ENCODE measurements at regions not wholly inside any gene's neighbourhood (a gene's known extent, or its start where the extent isn't known, plus 50 kb on each side); places are given as distances from the start of the nearest gene placed in this dataset.

GRCh38 chr18:60996822-60997221 is 336.4 kb upstream of the CDH20 start:
- Mint-ChIP-seq H3K27ac (no peak overlapping the region), H3K27me3 (no peaks in the 10 kb centered on the region), H3K36me3 (ENCODE audit: low read depth) (no peaks in the 10 kb centered on the region), H3K9me3 (peaks cover 14% of the 10 kb centered on the region), H3K4me1 (no peaks in the 10 kb centered on the region), H3K4me3 (no peak overlapping the region)
- no peak for ATAC-seq (replicated peaks)

- ATAC-seq (replicated peaks), result no peak
Measured at GRCh38 chr18:61001138-61001537, 332.1 kb upstream of the CDH20 start.

GRCh38 chr18:61006687-61007224 is 326.5 kb upstream of the CDH20 start:
- Mint-ChIP-seq H3K4me3 (no peak overlapping the region), H3K36me3 (ENCODE audit: low read depth) (no peaks in the 10 kb centered on the region), H3K9me3 (peaks cover 9% of the 10 kb centered on the region), H3K27ac (no peak overlapping the region), H3K4me1 (no peaks in the 10 kb centered on the region), H3K27me3 (no peaks in the 10 kb centered on the region)
- no peak for ATAC-seq (replicated peaks)

More at GRCh38 chr18:61001138-61001537, 332.1 kb upstream of the CDH20 start:
- H3K27me3 Mint-ChIP-seq, result no peaks in the 10 kb centered on the region
- no peaks in the 10 kb centered on the region for H3K4me1 Mint-ChIP-seq
- H3K4me3 Mint-ChIP-seq, result no peak overlapping the region
- no peak overlapping the region for H3K27ac Mint-ChIP-seq
- peaks cover 17% of the 10 kb centered on the region for H3K9me3 Mint-ChIP-seq
- H3K36me3 Mint-ChIP-seq (ENCODE audit: low read depth), result no peaks in the 10 kb centered on the region

- no peak overlapping the region for H3K27ac Mint-ChIP-seq
- no peak for ATAC-seq (replicated peaks)
- H3K9me3 Mint-ChIP-seq, result peaks cover 12% of the 10 kb centered on the region
- no peaks in the 10 kb centered on the region for H3K36me3 Mint-ChIP-seq (ENCODE audit: low read depth)
- H3K4me3 Mint-ChIP-seq, result no peak overlapping the region
- no peaks in the 10 kb centered on the region for H3K4me1 Mint-ChIP-seq
- no peaks in the 10 kb centered on the region for H3K27me3 Mint-ChIP-seq
Measured at GRCh38 chr18:61019338-61020301, 313.6 kb upstream of the CDH20 start.

GRCh38 chr18:61025596-61025995 is 307.6 kb upstream of the CDH20 start:
- no peaks in the 10 kb centered on the region for H3K36me3 Mint-ChIP-seq (ENCODE audit: low read depth)
- H3K27ac Mint-ChIP-seq, result no peak overlapping the region
- no peaks in the 10 kb centered on the region for H3K4me1 Mint-ChIP-seq
- H3K9me3 Mint-ChIP-seq, result peaks cover 18% of the 10 kb centered on the region
- no peaks in the 10 kb centered on the region for H3K27me3 Mint-ChIP-seq
- no peak overlapping the region for H3K4me3 Mint-ChIP-seq
- no peak for ATAC-seq (replicated peaks)

GRCh38 chr18:61031626-61032025 is 301.6 kb upstream of the CDH20 start:
- H3K4me3 Mint-ChIP-seq, result no peak overlapping the region
- no peaks in the 10 kb centered on the region for H3K27me3 Mint-ChIP-seq
- H3K27ac Mint-ChIP-seq, result no peak overlapping the region
- no peaks in the 10 kb centered on the region for H3K4me1 Mint-ChIP-seq
- no peak for ATAC-seq (replicated peaks)
- H3K36me3 Mint-ChIP-seq (ENCODE audit: low read depth), result no peaks in the 10 kb centered on the region
- peaks cover 12% of the 10 kb centered on the region for H3K9me3 Mint-ChIP-seq

GRCh38 chr18:61034580-61034979 is 298.6 kb upstream of the CDH20 start:
- no peak overlapping the region for H3K4me3 Mint-ChIP-seq
- no peak for ATAC-seq (replicated peaks)
- no peak overlapping the region for H3K27ac Mint-ChIP-seq
- peaks cover 7% of the 10 kb centered on the region for H3K9me3 Mint-ChIP-seq
- no peaks in the 10 kb centered on the region for H3K27me3 Mint-ChIP-seq
- H3K36me3 Mint-ChIP-seq (ENCODE audit: low read depth), result no peaks in the 10 kb centered on the region
- H3K4me1 Mint-ChIP-seq, result no peaks in the 10 kb centered on the region

DNA sequence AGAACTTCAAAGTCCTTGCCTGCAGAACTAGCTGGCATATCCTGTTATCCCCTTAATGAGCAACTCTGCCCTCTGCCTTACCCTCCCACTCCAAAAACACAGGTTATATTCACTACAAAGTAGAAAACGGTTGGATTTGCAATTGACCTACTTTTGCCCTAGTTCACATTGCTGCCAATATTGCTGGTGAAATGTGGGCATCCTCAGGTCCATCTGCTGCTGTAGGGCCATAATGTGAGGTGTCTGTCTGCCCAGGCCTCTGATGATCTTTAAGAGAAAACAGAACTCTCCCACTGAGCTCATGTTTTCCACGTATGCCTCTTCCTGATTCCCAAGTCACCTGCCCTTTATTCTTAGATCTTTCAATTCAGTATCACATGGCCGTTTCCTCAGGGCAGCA is 294.0 kb upstream of the CDH20 start:
- ATAC-seq (replicated peaks), result no peak
- H3K4me3 Mint-ChIP-seq, result no peak overlapping the region
- no peaks in the 10 kb centered on the region for H3K4me1 Mint-ChIP-seq
- H3K27ac Mint-ChIP-seq, result no peak overlapping the region
- H3K36me3 Mint-ChIP-seq (ENCODE audit: low read depth), result no peaks in the 10 kb centered on the region
- H3K9me3 Mint-ChIP-seq, result peaks cover 1% of the 10 kb centered on the region
- H3K27me3 Mint-ChIP-seq, result no peaks in the 10 kb centered on the region

- no peaks in the 10 kb centered on the region for H3K36me3 Mint-ChIP-seq (ENCODE audit: low read depth)
- no peak overlapping the region for H3K27ac Mint-ChIP-seq
- H3K27me3 Mint-ChIP-seq, result no peaks in the 10 kb centered on the region
- no peak for ATAC-seq (replicated peaks)
- H3K4me3 Mint-ChIP-seq, result no peak overlapping the region
- H3K4me1 Mint-ChIP-seq, result no peaks in the 10 kb centered on the region
- H3K9me3 Mint-ChIP-seq, result peaks cover 9% of the 10 kb centered on the region
Measured at GRCh38 chr18:61047794-61048193, 285.4 kb upstream of the CDH20 start.

- Mint-ChIP-seq H3K4me3 (no peak overlapping the region), H3K27ac (no peak overlapping the region), H3K36me3 (ENCODE audit: low read depth) (no peaks in the 10 kb centered on the region), H3K9me3 (peaks cover 5% of the 10 kb centered on the region), H3K4me1 (no peaks in the 10 kb centered on the region), H3K27me3 (no peaks in the 10 kb centered on the region)
- ATAC-seq (replicated peaks), result no peak
Measured at GRCh38 chr18:61057443-61057842, 275.8 kb upstream of the CDH20 start.

- Mint-ChIP-seq H3K9me3 (peaks cover 8% of the 10 kb centered on the region), H3K4me3 (no peak overlapping the region), H3K36me3 (ENCODE audit: low read depth) (no peaks in the 10 kb centered on the region), H3K4me1 (no peaks in the 10 kb centered on the region), H3K27ac (no peak overlapping the region), H3K27me3 (no peaks in the 10 kb centered on the region)
- ATAC-seq (replicated peaks), result no peak
Measured at GRCh38 chr18:61062258-61062657, 271.0 kb upstream of the CDH20 start.

- no peaks in the 10 kb centered on the region for H3K27me3 Mint-ChIP-seq
- peaks cover 3% of the 10 kb centered on the region for H3K9me3 Mint-ChIP-seq
- no peak overlapping the region for H3K27ac Mint-ChIP-seq
- no peak for ATAC-seq (replicated peaks)
- no peaks in the 10 kb centered on the region for H3K4me1 Mint-ChIP-seq
- H3K36me3 Mint-ChIP-seq (ENCODE audit: low read depth), result no peaks in the 10 kb centered on the region
- no peak overlapping the region for H3K4me3 Mint-ChIP-seq
Measured at GRCh38 chr18:61064911-61065310, 268.3 kb upstream of the CDH20 start.

GRCh38 chr18:61076986-61077385 is 256.2 kb upstream of the CDH20 start:
- no peak overlapping the region for H3K27ac Mint-ChIP-seq
- peaks cover 10% of the 10 kb centered on the region for H3K9me3 Mint-ChIP-seq
- H3K27me3 Mint-ChIP-seq, result no peaks in the 10 kb centered on the region
- H3K4me3 Mint-ChIP-seq, result no peak overlapping the region
- no peaks in the 10 kb centered on the region for H3K36me3 Mint-ChIP-seq (ENCODE audit: low read depth)
- no peak for ATAC-seq (replicated peaks)
- no peaks in the 10 kb centered on the region for H3K4me1 Mint-ChIP-seq

GRCh38 chr18:61079714-61080113 is 253.5 kb upstream of the CDH20 start:
- Mint-ChIP-seq H3K27me3 (no peaks in the 10 kb centered on the region), H3K9me3 (no peaks in the 10 kb centered on the region), H3K4me3 (no peak overlapping the region), H3K27ac (no peak overlapping the region), H3K36me3 (ENCODE audit: low read depth) (no peaks in the 10 kb centered on the region), H3K4me1 (no peaks in the 10 kb centered on the region)
- ATAC-seq (replicated peaks), result no peak

- Mint-ChIP-seq H3K27me3 (no peaks in the 10 kb centered on the region), H3K9me3 (no peaks in the 10 kb centered on the region), H3K4me1 (no peaks in the 10 kb centered on the region), H3K4me3 (no peak overlapping the region), H3K36me3 (ENCODE audit: low read depth) (no peaks in the 10 kb centered on the region), H3K27ac (no peak overlapping the region)
- no peak for ATAC-seq (replicated peaks)
Measured at GRCh38 chr18:61080954-61081528, 252.2 kb upstream of the CDH20 start.
